Thyroid gland (tissue), 4 donors: ENCODE measurements at regions not wholly inside any gene's neighbourhood (a gene's known extent, or its start where the extent isn't known, plus 50 kb on each side); places are given as distances from the start of the nearest gene placed in this dataset.

Source experiments
- CTCF ChIP-seq, 6 experiments: fragments of 200-600 bp in 3 of 6; fragments of 450-650 bp in 3 of 6; sonication (generic) in 3 of 6; IDR thresholded peaks; one replicate each; pipeline ENCODE4 v1.5.1; 2016 to 2019; ENCODE audit warnings: antibody characterized with exemption in 6 of 6, mild to moderate bottlenecking in 2 of 6, inconsistent platforms in 1 of 6, moderate library complexity in 1 of 6
- POLR2A ChIP-seq, 2 donors: fragments of 450-650 bp; IDR thresholded peaks; one replicate each; pipeline ENCODE4 v1.6.1; 2017; ENCODE audit warnings: antibody characterized with exemption in 2 of 2, mild to moderate bottlenecking in 2 of 2, moderate library complexity in 1 of 2

- TF ChIP-seq CTCF (IDR thresholded peaks at IDR 0.05): no peak
- TF ChIP-seq POLR2A (IDR thresholded peaks at IDR 0.05): no peak
Measured at GRCh38 chr13:50509167-50509566, 334.3 kb downstream of the DLEU7 start.
